ENCODE measurements at regions not wholly inside any gene's neighbourhood (a gene's known extent, or its start where the extent isn't known, plus 50 kb on each side); places are given as distances from the start of the nearest gene placed in this dataset.

GRCh38 chr12:114924946-114925475 is 241.0 kb upstream of the TBX3 start:
- H3K27me3 ChIP-seq, result no peaks in the 10 kb centered on the region
- H3K36me3 ChIP-seq (replicated peaks in 1 of 2; ENCODE audit: insufficient read depth in 1 of 2, low read depth in 2 of 2), result no peaks in the 10 kb centered on the region
- no peak overlapping the region for H3K4me3 ChIP-seq
- ATAC-seq (no peak), DNase-seq (no peak)
- TF ChIP-seq POLR2A (IDR thresholded peaks at IDR 0.05), result no peak
- H3K9me3 ChIP-seq, result no peaks in the 10 kb centered on the region
- H3K4me1 ChIP-seq, result no peaks in the 10 kb centered on the region
- intact Hi-C loops (cut with DNase I), result no loop called here
- 24 to 33% methylated on average over 4 of the region's 4 CpGs for WGBS, 2 donors
- no peak overlapping the region for H3K27ac ChIP-seq

GRCh38 chr12:114921781-114922180 is 237.8 kb upstream of the TBX3 start:
- intact Hi-C loops (cut with DNase I), result no loop called here
- H3K4me3 ChIP-seq, result no peak overlapping the region
- no peaks in the 10 kb centered on the region for H3K36me3 ChIP-seq (replicated peaks in 1 of 2; ENCODE audit: insufficient read depth in 1 of 2, low read depth in 2 of 2)
- H3K27ac ChIP-seq, result no peak overlapping the region
- WGBS, 2 donors, result 47 to 52% methylated on average over 1 of the region's 1 CpG
- H3K27me3 ChIP-seq, result no peaks in the 10 kb centered on the region
- DNase-seq (no peak), ATAC-seq (no peak)
- TF ChIP-seq CTCF (IDR thresholded peaks at IDR 0.05) (no peak), POLR2A (IDR thresholded peaks at IDR 0.05) (no peak)
- H3K4me1 ChIP-seq, result no peaks in the 10 kb centered on the region
- H3K9me3 ChIP-seq, result no peaks in the 10 kb centered on the region

GRCh38 chr12:114920771-114921554 is 237.0 kb upstream of the TBX3 start:
- Histone ChIP-seq H3K4me3 (no peak overlapping the region), H3K27ac (no peak overlapping the region)

GRCh38 chr12:114919479-114919878 is 235.5 kb upstream of the TBX3 start:
- H3K27me3 ChIP-seq, result no peaks in the 10 kb centered on the region
- ATAC-seq (no peak), DNase-seq (no peak)
- H3K27ac ChIP-seq, result no peak overlapping the region
- intact Hi-C loops (cut with DNase I), result no loop called here
- no peak for TF ChIP-seq CTCF (IDR thresholded peaks at IDR 0.05)
- no peak for TF ChIP-seq POLR2A (IDR thresholded peaks at IDR 0.05)
- no peaks in the 10 kb centered on the region for H3K36me3 ChIP-seq (replicated peaks in 1 of 2; ENCODE audit: insufficient read depth in 1 of 2, low read depth in 2 of 2)
- 18 to 34% methylated on average over 8 of the region's 8 CpGs for WGBS, 2 donors
- H3K9me3 ChIP-seq, result no peaks in the 10 kb centered on the region
- no peaks in the 10 kb centered on the region for H3K4me1 ChIP-seq
- H3K4me3 ChIP-seq, result no peak overlapping the region

More at GRCh38 chr12:114920771-114921554, 237.0 kb upstream of the TBX3 start:
- ATAC-seq (no peak), DNase-seq (no peak)
- no peaks in the 10 kb centered on the region for H3K4me1 ChIP-seq
- H3K9me3 ChIP-seq, result no peaks in the 10 kb centered on the region
- TF ChIP-seq CTCF (IDR thresholded peaks at IDR 0.05) (no peak), POLR2A (IDR thresholded peaks at IDR 0.05) (no peak)
- WGBS, 2 donors, result 48 to 54% methylated on average over 5 of the region's 5 CpGs
- intact Hi-C loops (cut with DNase I), result no loop called here
- H3K27me3 ChIP-seq, result no peaks in the 10 kb centered on the region
- H3K36me3 ChIP-seq (replicated peaks in 1 of 2; ENCODE audit: insufficient read depth in 1 of 2, low read depth in 2 of 2), result no peaks in the 10 kb centered on the region

GRCh38 chr12:114918535-114919233 is 234.7 kb upstream of the TBX3 start:
- intact Hi-C loops (cut with DNase I), result no loop called here
- no peaks in the 10 kb centered on the region for H3K36me3 ChIP-seq (replicated peaks in 1 of 2; ENCODE audit: insufficient read depth in 1 of 2, low read depth in 2 of 2)
- no peaks in the 10 kb centered on the region for H3K9me3 ChIP-seq
- no peaks in the 10 kb centered on the region for H3K4me1 ChIP-seq
- no peak overlapping the region for H3K4me3 ChIP-seq
- DNase-seq, result no peak
- H3K27ac ChIP-seq, result no peak overlapping the region
- no peaks in the 10 kb centered on the region for H3K27me3 ChIP-seq
- no peak for ATAC-seq
- WGBS, 2 donors, result 22 to 33% methylated on average over 3 of the region's 3 CpGs
- no peak for TF ChIP-seq POLR2A (IDR thresholded peaks at IDR 0.05)
- no peak for TF ChIP-seq CTCF (IDR thresholded peaks at IDR 0.05)
